Spleen (tissue), 7 donors: ENCODE measurements at regions not wholly inside any gene's neighbourhood (a gene's known extent, or its start where the extent isn't known, plus 50 kb on each side); places are given as distances from the start of the nearest gene placed in this dataset.

Experiments used
- CTCF ChIP-seq, 11 experiments: fragments of 200-600 bp in 7 of 11; fragments of 450-650 bp in 4 of 11; sonication (generic) in 4 of 11; IDR thresholded peaks in 8 of 11; conservative IDR thresholded peaks in 3 of 11; 1 replicate in 7 of 11; 2 replicates in 4 of 11; pipeline versions ENCODE4 v1.4.0 to v1.8.0; 2016 to 2021; ENCODE audit warnings: antibody characterized with exemption in 11 of 11, inconsistent platforms in 4 of 11, mild to moderate bottlenecking in 1 of 11
- POLR2A ChIP-seq, 3 donors: fragments of 450-650 bp; IDR thresholded peaks; one replicate each; pipeline ENCODE4 v1.5.1; 2017; ENCODE audit warnings: antibody characterized with exemption in 3 of 3, mild to moderate bottlenecking in 1 of 3
- POLR2AphosphoS5 ChIP-seq, 3 donors: sonication (generic); formaldehyde crosslinking; IDR thresholded peaks; one replicate each; pipeline ENCODE4 v1.5.1; 2017; ENCODE audit warnings: antibody characterized with exemption in 3 of 3
- donor health status: DM: no; HTN: no; CAD: no; lungs with moderate emphysema.
- donor health status: DM: no; HTN: no; CAD: no.
- donor health status: DM: no; HTN: no; CAD: no.

DNA sequence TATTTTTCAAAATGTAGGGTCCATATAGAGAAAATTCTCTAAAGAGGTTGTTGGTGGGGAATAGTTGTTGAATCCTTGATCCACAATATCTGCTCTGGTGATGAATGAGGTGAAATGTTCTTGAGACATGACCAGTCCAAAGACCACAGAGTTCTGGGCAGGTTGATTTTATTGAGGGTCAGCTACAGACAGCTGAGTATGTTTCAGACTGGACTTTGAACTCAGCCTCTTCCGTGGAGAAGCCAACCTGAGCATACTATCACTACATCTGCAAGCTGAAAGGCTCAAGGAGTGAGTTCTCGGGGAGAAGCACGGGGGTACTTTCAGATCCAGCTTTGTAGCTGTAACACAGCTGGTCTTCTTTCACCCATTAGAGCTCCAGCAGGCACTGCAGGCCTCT is 168.4 kb upstream of the NPY2R start:
- TF ChIP-seq CTCF (IDR thresholded peaks at IDR 0.05 in 8 of 11, conservative IDR thresholded peaks at IDR 0.05 in 3 of 11) (no peak), POLR2AphosphoS5 (IDR thresholded peaks at IDR 0.05) (no peak), POLR2A (IDR thresholded peaks at IDR 0.05) (no peak)
